ENCODE measurements at regions not wholly inside any gene's neighbourhood (a gene's known extent, or its start where the extent isn't known, plus 50 kb on each side); places are given as distances from the start of the nearest gene placed in this dataset.

DNA sequence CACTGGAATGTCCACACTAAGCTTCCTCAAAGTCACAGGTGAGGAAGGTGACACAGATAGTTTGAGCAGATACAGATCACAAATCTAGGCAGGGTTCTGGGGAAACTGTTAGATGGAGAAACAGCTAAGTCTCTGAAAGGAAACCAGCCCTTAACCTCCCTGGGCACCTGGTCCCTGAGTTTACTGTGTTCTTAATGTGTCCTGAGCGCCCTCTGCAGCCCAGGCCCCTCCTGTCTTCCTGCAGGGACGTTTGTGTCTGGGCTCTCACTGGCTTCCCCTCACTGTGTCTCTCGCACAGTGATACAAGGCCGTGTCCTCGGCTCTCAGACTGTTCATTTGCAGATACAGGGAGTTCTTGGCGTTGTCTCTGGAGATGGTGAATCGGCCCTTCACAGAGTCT is 684.3 kb downstream of the TMEM121 start:
- no peaks in the 10 kb centered on the region for H3K27me3 ChIP-seq (replicated peaks)
- no peak for DNase-seq
- H3K36me3 ChIP-seq (replicated peaks), result no peaks in the 10 kb centered on the region
- no peak overlapping the region for H3K4me3 ChIP-seq (ENCODE audit: low read depth, low read length)
- in situ Hi-C loops (cut with HindIII; ENCODE audit: low pct_ligation_motif_present, low sequenced_read_pairs), result no loop called here
- no peak overlapping the region for H3K27ac ChIP-seq
- TF ChIP-seq, protein P1, sequence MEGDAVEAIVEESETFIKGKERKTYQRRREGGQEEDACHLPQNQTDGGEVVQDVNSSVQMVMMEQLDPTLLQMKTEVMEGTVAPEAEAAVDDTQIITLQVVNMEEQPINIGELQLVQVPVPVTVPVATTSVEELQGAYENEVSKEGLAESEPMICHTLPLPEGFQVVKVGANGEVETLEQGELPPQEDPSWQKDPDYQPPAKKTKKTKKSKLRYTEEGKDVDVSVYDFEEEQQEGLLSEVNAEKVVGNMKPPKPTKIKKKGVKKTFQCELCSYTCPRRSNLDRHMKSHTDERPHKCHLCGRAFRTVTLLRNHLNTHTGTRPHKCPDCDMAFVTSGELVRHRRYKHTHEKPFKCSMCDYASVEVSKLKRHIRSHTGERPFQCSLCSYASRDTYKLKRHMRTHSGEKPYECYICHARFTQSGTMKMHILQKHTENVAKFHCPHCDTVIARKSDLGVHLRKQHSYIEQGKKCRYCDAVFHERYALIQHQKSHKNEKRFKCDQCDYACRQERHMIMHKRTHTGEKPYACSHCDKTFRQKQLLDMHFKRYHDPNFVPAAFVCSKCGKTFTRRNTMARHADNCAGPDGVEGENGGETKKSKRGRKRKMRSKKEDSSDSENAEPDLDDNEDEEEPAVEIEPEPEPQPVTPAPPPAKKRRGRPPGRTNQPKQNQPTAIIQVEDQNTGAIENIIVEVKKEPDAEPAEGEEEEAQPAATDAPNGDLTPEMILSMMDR (IDR thresholded peaks at IDR 0.05; ENCODE audit: low read depth, low read length, missing control alignments), result no peak

DNA sequence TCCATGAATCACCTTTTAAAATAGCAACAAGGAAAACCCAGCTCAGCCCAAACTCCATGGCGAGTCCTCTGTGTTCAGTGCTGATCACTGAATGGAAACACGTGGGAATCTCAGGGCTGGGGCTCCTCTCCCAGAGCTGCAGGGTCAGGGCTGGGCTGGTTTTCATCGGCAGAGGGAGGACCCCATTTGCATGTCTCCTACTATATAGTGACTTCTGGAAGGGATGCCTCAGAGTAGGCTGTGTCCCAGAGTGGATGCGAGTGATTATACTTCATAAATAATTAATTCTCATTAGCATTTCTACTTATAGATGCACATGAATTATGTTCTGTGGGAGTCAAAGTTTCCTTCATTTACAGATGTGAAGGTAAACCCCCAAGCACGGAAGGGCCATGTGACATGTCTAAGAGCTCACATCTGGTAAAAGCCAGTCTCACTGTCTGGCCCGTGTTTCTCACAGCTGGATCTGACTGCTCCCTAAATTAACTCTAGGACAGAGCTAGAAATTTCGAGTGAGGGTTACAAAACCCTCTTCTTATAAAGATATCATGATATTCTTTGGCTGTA is 685.0 kb downstream of the TMEM121 start:
- TF ChIP-seq, protein P1 (IDR thresholded peaks at IDR 0.05; ENCODE audit: low read depth, low read length, missing control alignments), result no peak
- no peaks in the 10 kb centered on the region for H3K27me3 ChIP-seq (replicated peaks)
- in situ Hi-C loops (cut with HindIII; ENCODE audit: low pct_ligation_motif_present, low sequenced_read_pairs), result no loop called here

DNA sequence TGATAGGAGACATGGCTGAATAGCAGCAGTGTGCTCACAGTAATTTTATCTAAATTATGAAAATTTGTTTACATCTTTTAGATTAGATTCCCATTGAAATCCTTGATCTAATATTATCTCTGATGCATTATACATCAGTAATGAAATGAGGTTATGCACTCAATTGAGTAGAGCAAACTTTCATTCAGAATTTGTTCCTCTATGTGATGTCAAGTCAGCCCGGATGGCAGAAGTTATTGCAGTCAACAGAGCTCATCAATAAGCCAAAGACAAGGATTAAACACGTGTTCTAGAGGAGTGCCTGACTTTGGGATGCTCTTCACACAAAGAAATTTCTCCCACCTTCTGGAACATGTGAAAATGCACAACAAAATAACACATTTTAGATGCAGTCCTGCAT is 688.8 kb downstream of the TMEM121 start:
- in situ Hi-C loops (cut with HindIII; ENCODE audit: low pct_ligation_motif_present, low sequenced_read_pairs), result no loop called here
- Histone ChIP-seq H3K27ac (no peak overlapping the region), H3K27me3 (replicated peaks) (no peaks in the 10 kb centered on the region), H3K36me3 (replicated peaks) (no peaks in the 10 kb centered on the region), H3K4me3 (ENCODE audit: low read depth, low read length) (no peak overlapping the region)
- DNase-seq, result no peak
- TF ChIP-seq, protein P1 (IDR thresholded peaks at IDR 0.05; ENCODE audit: low read depth, low read length, missing control alignments), result no peak

More for the DNA sequence above, 685.0 kb downstream of the TMEM121 start:
- Histone ChIP-seq H3K27ac (no peak overlapping the region), H3K36me3 (replicated peaks) (no peaks in the 10 kb centered on the region), H3K4me3 (ENCODE audit: low read depth, low read length) (no peak overlapping the region)
- no peak for DNase-seq

DNA sequence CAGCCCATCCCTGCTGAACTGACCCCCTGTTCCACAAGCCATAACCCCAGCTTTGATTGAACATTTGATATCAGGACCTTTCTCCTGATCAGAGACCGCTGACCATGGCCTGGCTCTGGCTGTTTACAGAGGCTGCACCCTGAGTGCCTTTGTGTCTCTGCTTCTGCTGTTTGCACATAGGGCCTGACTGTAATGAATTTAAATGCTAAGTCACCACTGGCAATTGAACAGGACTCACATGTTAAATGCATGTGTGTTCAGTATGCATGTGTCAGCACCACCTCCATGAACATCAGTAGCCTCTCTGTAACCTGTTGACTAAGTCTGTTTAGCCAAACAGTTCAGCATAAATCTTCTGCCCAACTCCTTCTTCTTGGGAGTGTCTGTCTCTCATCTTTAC is 690.3 kb downstream of the TMEM121 start:
- no peak overlapping the region for H3K27ac ChIP-seq
- in situ Hi-C loops (cut with HindIII; ENCODE audit: low pct_ligation_motif_present, low sequenced_read_pairs), result no loop called here
- DNase-seq, result no peak
- no peaks in the 10 kb centered on the region for H3K27me3 ChIP-seq (replicated peaks)
- no peaks in the 10 kb centered on the region for H3K36me3 ChIP-seq (replicated peaks)
- no peak overlapping the region for H3K4me3 ChIP-seq (ENCODE audit: low read depth, low read length)
- TF ChIP-seq, protein P1 (IDR thresholded peaks at IDR 0.05; ENCODE audit: low read depth, low read length, missing control alignments), result no peak

DNA sequence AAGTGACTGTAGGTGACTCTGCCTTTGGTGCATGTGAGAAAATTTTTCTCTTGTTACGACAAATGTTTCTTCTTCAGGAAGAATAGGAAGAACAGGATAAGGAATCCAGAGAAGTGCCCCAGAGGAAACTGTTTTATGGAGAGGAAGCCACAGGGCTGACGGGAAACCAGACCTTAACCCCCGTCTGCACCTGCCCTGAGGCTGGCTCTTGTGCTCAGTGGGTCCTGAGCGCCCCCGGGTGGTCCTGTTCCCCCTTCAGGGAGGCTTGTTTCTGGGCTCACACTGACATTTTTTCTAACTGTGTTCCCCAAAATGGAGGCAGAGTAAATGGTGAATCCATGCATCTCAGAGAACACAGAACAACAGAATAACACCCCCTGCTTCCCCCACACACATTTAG is 691.8 kb downstream of the TMEM121 start:
- no peak for DNase-seq
- Histone ChIP-seq H3K4me3 (ENCODE audit: low read depth, low read length) (no peak overlapping the region), H3K27ac (no peak overlapping the region), H3K36me3 (replicated peaks) (no peaks in the 10 kb centered on the region), H3K27me3 (replicated peaks) (no peaks in the 10 kb centered on the region)
- TF ChIP-seq, protein P1 (IDR thresholded peaks at IDR 0.05; ENCODE audit: low read depth, low read length, missing control alignments), result no peak
- in situ Hi-C loops (cut with HindIII; ENCODE audit: low pct_ligation_motif_present, low sequenced_read_pairs), result no loop called here

DNA sequence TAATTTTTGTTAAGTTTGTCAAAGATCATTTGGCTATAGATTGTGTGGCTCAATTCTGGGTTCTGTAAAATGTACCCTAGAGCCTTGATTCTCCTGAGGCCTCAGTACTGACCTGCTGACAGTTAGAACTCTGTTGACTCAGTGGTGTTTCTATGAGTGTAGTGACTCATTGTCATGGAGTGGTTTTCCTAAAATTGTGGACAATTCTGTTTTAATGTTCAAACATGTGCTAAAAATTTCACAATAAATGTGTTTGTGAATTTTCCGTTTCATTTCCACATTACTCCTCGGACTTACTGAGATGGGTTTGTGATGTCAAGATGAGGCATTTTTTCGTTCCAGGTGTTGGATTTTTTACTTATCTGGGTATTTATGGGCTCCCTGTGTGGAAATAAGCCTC is 695.9 kb downstream of the TMEM121 start:
- Histone ChIP-seq H3K27ac (no peak overlapping the region), H3K36me3 (replicated peaks) (no peaks in the 10 kb centered on the region), H3K27me3 (replicated peaks) (no peaks in the 10 kb centered on the region), H3K4me3 (ENCODE audit: low read depth, low read length) (no peak overlapping the region)
- TF ChIP-seq, protein P1 (IDR thresholded peaks at IDR 0.05; ENCODE audit: low read depth, low read length, missing control alignments), result no peak
- no peak for DNase-seq
- in situ Hi-C loops (cut with HindIII; ENCODE audit: low pct_ligation_motif_present, low sequenced_read_pairs), result no loop called here

All from brain microvascular endothelial cell (primary cell).